ENCODE measurements at regions not wholly inside any gene's neighbourhood (a gene's known extent, or its start where the extent isn't known, plus 50 kb on each side); places are given as distances from the start of the nearest gene placed in this dataset.

DNA sequence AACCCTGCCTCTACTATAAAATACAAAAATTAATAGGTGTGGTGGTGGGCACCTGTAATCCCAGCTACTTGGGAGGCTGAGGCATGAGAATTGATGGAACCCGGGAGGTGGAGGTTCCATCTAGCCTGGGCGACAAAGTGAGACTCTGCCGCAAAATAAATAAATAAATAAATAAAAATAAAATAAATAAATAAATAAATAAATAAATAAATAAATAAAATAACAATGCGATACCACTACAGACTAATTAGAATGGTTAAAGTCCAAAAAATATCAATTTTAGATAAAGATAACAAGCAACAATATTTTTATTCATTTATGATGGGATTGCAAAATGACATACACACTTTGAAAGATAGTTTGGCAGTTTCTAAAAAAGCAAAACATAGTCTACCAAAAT lies 1131.5 kb downstream of the SI start:
- H3K27ac Mint-ChIP-seq = no peak overlapping the region
- H3K27me3 ChIP-seq (ENCODE audit: control insufficient read depth, insufficient read depth, low read length, poor library complexity, severe bottlenecking) = no peaks in the 10 kb centered on the region
- TF ChIP-seq, protein P1, sequence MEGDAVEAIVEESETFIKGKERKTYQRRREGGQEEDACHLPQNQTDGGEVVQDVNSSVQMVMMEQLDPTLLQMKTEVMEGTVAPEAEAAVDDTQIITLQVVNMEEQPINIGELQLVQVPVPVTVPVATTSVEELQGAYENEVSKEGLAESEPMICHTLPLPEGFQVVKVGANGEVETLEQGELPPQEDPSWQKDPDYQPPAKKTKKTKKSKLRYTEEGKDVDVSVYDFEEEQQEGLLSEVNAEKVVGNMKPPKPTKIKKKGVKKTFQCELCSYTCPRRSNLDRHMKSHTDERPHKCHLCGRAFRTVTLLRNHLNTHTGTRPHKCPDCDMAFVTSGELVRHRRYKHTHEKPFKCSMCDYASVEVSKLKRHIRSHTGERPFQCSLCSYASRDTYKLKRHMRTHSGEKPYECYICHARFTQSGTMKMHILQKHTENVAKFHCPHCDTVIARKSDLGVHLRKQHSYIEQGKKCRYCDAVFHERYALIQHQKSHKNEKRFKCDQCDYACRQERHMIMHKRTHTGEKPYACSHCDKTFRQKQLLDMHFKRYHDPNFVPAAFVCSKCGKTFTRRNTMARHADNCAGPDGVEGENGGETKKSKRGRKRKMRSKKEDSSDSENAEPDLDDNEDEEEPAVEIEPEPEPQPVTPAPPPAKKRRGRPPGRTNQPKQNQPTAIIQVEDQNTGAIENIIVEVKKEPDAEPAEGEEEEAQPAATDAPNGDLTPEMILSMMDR (conservative IDR thresholded peaks at IDR 0.05) = no peak

DNA sequence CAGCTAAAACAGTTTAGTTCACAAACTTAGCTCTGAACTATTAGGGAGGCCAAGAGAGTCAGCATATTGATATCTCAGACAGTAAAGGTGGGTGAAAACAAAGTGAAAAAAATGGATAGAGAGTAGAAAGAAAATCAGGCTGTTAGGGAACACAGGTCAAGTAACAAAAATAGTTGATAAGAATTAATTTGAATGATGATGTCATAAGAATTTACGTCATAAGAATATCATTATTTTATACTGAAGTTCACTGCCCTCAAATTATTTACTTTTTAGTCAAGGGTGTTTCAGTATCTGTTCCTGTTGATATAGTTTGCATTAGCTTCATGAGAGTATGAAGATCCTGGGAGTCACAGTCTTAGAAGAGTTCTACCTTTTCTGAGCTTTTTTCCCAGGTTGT lies 1134.6 kb downstream of the SI start:
- TF ChIP-seq, protein P1 (conservative IDR thresholded peaks at IDR 0.05) = no peak
- H3K9me3 ChIP-seq (ENCODE audit: control insufficient read depth, low read length) = peaks cover 7% of the 10 kb centered on the region
- Mint-ChIP-seq H3K27ac (no peak overlapping the region), H3K27me3 (ENCODE audit: insufficient read depth) (no peaks in the 10 kb centered on the region), H3K4me3 (no peak overlapping the region), H3K9me3 (peaks cover 15% of the 10 kb centered on the region), H3K4me1 (no peaks in the 10 kb centered on the region), H3K36me3 (ENCODE audit: low read depth) (peaks cover 1% of the 10 kb centered on the region)
- no peaks in the 10 kb centered on the region for H3K36me3 ChIP-seq (ENCODE audit: control insufficient read depth, insufficient read depth, low read length)
- no peak overlapping the region for H3K27ac ChIP-seq (ENCODE audit: low read depth, low read length)
- H3K9ac ChIP-seq (ENCODE audit: extremely low read depth, low read length, poor library complexity, severe bottlenecking) = no peak overlapping the region
- H3K4me3 ChIP-seq (ENCODE audit: low read length) = no peak overlapping the region
- WGBS, 2 experiments (ENCODE audit: insufficient coverage in 1 of 2, insufficient read length in 1 of 2) = no CpG with 5 or more reads among the region's 1 CpG
- DNase-seq = no peak
- no peaks in the 10 kb centered on the region for H3K27me3 ChIP-seq (ENCODE audit: control insufficient read depth, insufficient read depth, low read length, poor library complexity, severe bottlenecking)
- H3K4me1 ChIP-seq (ENCODE audit: control insufficient read depth, insufficient read depth, low read length) = no peaks in the 10 kb centered on the region

More for the DNA sequence above, 1131.5 kb downstream of the SI start:
- no peak overlapping the region for H3K4me3 ChIP-seq (ENCODE audit: low read length)
- no peaks in the 10 kb centered on the region for H3K36me3 ChIP-seq (ENCODE audit: control insufficient read depth, insufficient read depth, low read length)
- no peak overlapping the region for H3K9ac ChIP-seq (ENCODE audit: extremely low read depth, low read length, poor library complexity, severe bottlenecking)
- Mint-ChIP-seq H3K4me3 (no peak overlapping the region), H3K4me1 (no peaks in the 10 kb centered on the region), H3K9me3 (peaks cover 12% of the 10 kb centered on the region), H3K36me3 (ENCODE audit: low read depth) (peaks cover 1% of the 10 kb centered on the region), H3K27me3 (ENCODE audit: insufficient read depth) (no peaks in the 10 kb centered on the region)
- H3K27ac ChIP-seq (ENCODE audit: low read depth, low read length) = no peak overlapping the region
- no peaks in the 10 kb centered on the region for H3K4me1 ChIP-seq (ENCODE audit: control insufficient read depth, insufficient read depth, low read length)
- WGBS, 2 experiments (ENCODE audit: insufficient coverage in 1 of 2, insufficient read length in 1 of 2) = 88% methylated on average over 1 of the region's 4 CpGs; no CpG with 5 or more reads in 1 of the 2 experiments
- no peak for DNase-seq
- peaks cover 7% of the 10 kb centered on the region for H3K9me3 ChIP-seq (ENCODE audit: control insufficient read depth, low read length)

DNA sequence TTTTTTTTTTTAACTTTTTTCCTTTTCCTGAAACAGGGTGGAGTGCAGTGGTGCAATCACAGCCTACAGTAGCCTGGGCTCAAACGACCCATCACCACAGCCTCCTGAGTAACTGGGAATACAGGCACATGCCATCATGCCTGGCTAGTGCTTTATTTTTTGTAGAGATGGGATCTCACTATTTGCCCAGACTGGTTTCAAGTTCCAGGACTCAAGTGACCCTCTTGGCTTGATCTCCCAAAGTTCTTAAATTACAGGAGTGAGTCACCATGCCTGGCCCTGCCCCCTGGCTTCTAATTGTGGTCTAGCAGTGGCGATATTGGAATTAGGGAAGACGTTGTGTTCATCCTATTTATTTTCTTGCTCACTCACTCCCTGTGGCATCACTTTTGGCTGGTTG lies 1138.4 kb downstream of the SI start:
- Histone ChIP-seq H3K27me3 (ENCODE audit: control insufficient read depth, insufficient read depth, low read length, poor library complexity, severe bottlenecking) (no peaks in the 10 kb centered on the region), H3K4me3 (ENCODE audit: low read length) (no peak overlapping the region), H3K27ac (ENCODE audit: low read depth, low read length) (no peak overlapping the region), H3K4me1 (ENCODE audit: control insufficient read depth, insufficient read depth, low read length) (no peaks in the 10 kb centered on the region), H3K36me3 (ENCODE audit: control insufficient read depth, insufficient read depth, low read length) (no peaks in the 10 kb centered on the region), H3K9ac (ENCODE audit: extremely low read depth, low read length, poor library complexity, severe bottlenecking) (no peak overlapping the region), H3K9me3 (ENCODE audit: control insufficient read depth, low read length) (peaks cover 7% of the 10 kb centered on the region)
- peaks cover 1% of the 10 kb centered on the region for H3K36me3 Mint-ChIP-seq (ENCODE audit: low read depth)
- WGBS, 2 experiments (ENCODE audit: insufficient coverage in 1 of 2, insufficient read length in 1 of 2) = 89 to 90% methylated on average over 2 to 3 of the region's 3 CpGs
- no peak overlapping the region for H3K27ac Mint-ChIP-seq
- no peaks in the 10 kb centered on the region for H3K27me3 Mint-ChIP-seq (ENCODE audit: insufficient read depth)
- H3K9me3 Mint-ChIP-seq = peaks cover 15% of the 10 kb centered on the region
- H3K4me3 Mint-ChIP-seq = no peak overlapping the region
- H3K4me1 Mint-ChIP-seq = no peaks in the 10 kb centered on the region
- TF ChIP-seq, protein P1 (conservative IDR thresholded peaks at IDR 0.05) = peak; percentile 66
- DNase-seq = peak; percentile 61
